Stomach (tissue), 4 donors: ENCODE measurements at regions not wholly inside any gene's neighbourhood (a gene's known extent, or its start where the extent isn't known, plus 50 kb on each side); places are given as distances from the start of the nearest gene placed in this dataset.

Experiments
- EP300 ChIP-seq: sonication (generic); formaldehyde crosslinking; IDR thresholded peaks from one replicate; pipeline ENCODE4 v1.6.1; 2017; ENCODE audit warnings: antibody characterized with exemption
- POLR2A ChIP-seq, 4 donors: fragments of 450-650 bp; IDR thresholded peaks; one replicate each; pipeline ENCODE4 v1.6.1; 2016; ENCODE audit warnings: antibody characterized with exemption in 4 of 4, control low read depth in 2 of 4, mild to moderate bottlenecking in 1 of 4, moderate library complexity in 1 of 4
- POLR2AphosphoS5 ChIP-seq, 3 donors: sonication (generic); formaldehyde crosslinking; IDR thresholded peaks; one replicate each; pipeline ENCODE4 v1.6.1; 2016; ENCODE audit warnings: antibody characterized with exemption in 3 of 3
- TF ChIP-seq, protein P1 (sequence below), 7 experiments: fragments of 450-650 bp in 4 of 7; fragments of 200-600 bp in 3 of 7; sonication (generic) in 3 of 7; IDR thresholded peaks; one replicate each; pipeline ENCODE4 v1.5.1; 2016 to 2019; ENCODE audit warnings: antibody characterized with exemption in 7 of 7, control low read depth in 2 of 7, mild to moderate bottlenecking in 1 of 7

DNA sequence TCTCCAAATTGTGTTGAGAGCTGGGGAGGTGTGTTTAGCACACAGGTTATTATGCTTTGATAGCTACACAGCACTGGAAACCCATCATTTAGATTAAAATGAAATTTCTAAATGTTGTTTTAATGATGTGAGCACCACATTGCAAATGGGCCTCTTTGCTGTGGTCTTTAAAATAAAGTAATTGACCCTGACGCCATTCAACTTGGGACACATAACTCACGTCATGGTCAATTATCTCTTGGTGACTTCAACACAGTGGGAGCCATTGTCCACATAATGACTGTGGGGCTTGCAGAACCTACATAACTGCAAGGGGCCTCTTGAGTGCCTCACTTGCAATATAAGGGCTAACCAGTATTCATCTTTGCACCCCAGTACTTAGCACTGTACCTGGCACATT lies 280.4 kb downstream of the HLX start:
- TF ChIP-seq, protein P1, sequence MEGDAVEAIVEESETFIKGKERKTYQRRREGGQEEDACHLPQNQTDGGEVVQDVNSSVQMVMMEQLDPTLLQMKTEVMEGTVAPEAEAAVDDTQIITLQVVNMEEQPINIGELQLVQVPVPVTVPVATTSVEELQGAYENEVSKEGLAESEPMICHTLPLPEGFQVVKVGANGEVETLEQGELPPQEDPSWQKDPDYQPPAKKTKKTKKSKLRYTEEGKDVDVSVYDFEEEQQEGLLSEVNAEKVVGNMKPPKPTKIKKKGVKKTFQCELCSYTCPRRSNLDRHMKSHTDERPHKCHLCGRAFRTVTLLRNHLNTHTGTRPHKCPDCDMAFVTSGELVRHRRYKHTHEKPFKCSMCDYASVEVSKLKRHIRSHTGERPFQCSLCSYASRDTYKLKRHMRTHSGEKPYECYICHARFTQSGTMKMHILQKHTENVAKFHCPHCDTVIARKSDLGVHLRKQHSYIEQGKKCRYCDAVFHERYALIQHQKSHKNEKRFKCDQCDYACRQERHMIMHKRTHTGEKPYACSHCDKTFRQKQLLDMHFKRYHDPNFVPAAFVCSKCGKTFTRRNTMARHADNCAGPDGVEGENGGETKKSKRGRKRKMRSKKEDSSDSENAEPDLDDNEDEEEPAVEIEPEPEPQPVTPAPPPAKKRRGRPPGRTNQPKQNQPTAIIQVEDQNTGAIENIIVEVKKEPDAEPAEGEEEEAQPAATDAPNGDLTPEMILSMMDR (IDR thresholded peaks at IDR 0.05) = no peak
- TF ChIP-seq POLR2A (IDR thresholded peaks at IDR 0.05) = no peak
- no peak for TF ChIP-seq POLR2AphosphoS5 (IDR thresholded peaks at IDR 0.05)
- no peak for TF ChIP-seq EP300
